ENCODE measurements at regions not wholly inside any gene's neighbourhood (a gene's known extent, or its start where the extent isn't known, plus 50 kb on each side); places are given as distances from the start of the nearest gene placed in this dataset.
"Not testable (repeated sequence)": the region's sequence is repeated elsewhere in the genome, so short reads cannot be mapped to it uniquely, and the experiment has no call there.

- no peak for DNase-seq
These were observed 53.7 kb upstream of the SMIM15 start for GRCh38 chr5:61215996-61216395.

- DNase-seq = no peak
These were observed 54.5 kb upstream of the SMIM15 start for GRCh38 chr5:61216741-61217140.

- no peak for DNase-seq
These were observed 54.9 kb upstream of the SMIM15 start for GRCh38 chr5:61217214-61217613.

GRCh38 chr5:61228229-61228628 lies 66.0 kb upstream of the SMIM15 start:
- DNase-seq = no peak

- no peak for DNase-seq
These were observed 66.5 kb upstream of the SMIM15 start for GRCh38 chr5:61228691-61229280.

GRCh38 chr5:61229416-61229815 lies 67.1 kb upstream of the SMIM15 start:
- DNase-seq = no peak

- no peak for DNase-seq
These were observed 68.2 kb upstream of the SMIM15 start for GRCh38 chr5:61230492-61230891.

GRCh38 chr5:61231813-61232212 lies 69.5 kb upstream of the SMIM15 start:
- no peak for DNase-seq

- DNase-seq = no peak
These were observed 70.3 kb upstream of the SMIM15 start for GRCh38 chr5:61232490-61233050.

- DNase-seq = no peak
These were observed 71.8 kb upstream of the SMIM15 start for GRCh38 chr5:61234019-61234418.

- DNase-seq = not testable (repeated sequence)
These were observed 74.4 kb upstream of the SMIM15 start for GRCh38 chr5:61236715-61237114.

- no peak for DNase-seq
These were observed 83.2 kb upstream of the SMIM15 start for GRCh38 chr5:61245486-61245885.

GRCh38 chr5:61245936-61246335 lies 83.7 kb upstream of the SMIM15 start:
- no peak for DNase-seq

GRCh38 chr5:61246768-61247307 lies 84.6 kb upstream of the SMIM15 start:
- no peak for DNase-seq

GRCh38 chr5:61251874-61252642 lies 80.0 kb upstream of the ZSWIM6 start:
- DNase-seq = no peak

GRCh38 chr5:61252643-61252925 lies 79.5 kb upstream of the ZSWIM6 start:
- DNase-seq = no peak

- DNase-seq = no peak
These were observed 78.5 kb upstream of the ZSWIM6 start for GRCh38 chr5:61253547-61253946.

- DNase-seq = no peak
These were observed 77.0 kb upstream of the ZSWIM6 start for GRCh38 chr5:61254969-61255555.

- DNase-seq = no peak
These were observed 75.6 kb upstream of the ZSWIM6 start for GRCh38 chr5:61256474-61256873.

GRCh38 chr5:61257421-61257820 lies 74.6 kb upstream of the ZSWIM6 start:
- DNase-seq = no peak

GRCh38 chr5:61261136-61261535 lies 70.9 kb upstream of the ZSWIM6 start:
- no peak for DNase-seq

- no peak for DNase-seq
These were observed 70.0 kb upstream of the ZSWIM6 start for GRCh38 chr5:61262080-61262479.

- DNase-seq = no peak
These were observed 69.0 kb upstream of the ZSWIM6 start for GRCh38 chr5:61263072-61263471.
